Esophagus muscularis mucosa (tissue), 3 donors: ENCODE measurements at regions not wholly inside any gene's neighbourhood (a gene's known extent, or its start where the extent isn't known, plus 50 kb on each side); places are given as distances from the start of the nearest gene placed in this dataset.

Experiments
- POLR2A ChIP-seq: fragments of 450-650 bp; IDR thresholded peaks from one replicate; pipeline ENCODE4 v1.6.1; 2017; ENCODE audit warnings: antibody characterized with exemption, moderate library complexity, mild to moderate bottlenecking, low read depth
- POLR2AphosphoS5 ChIP-seq, 2 donors: sonication (generic); formaldehyde crosslinking; IDR thresholded peaks; one replicate each; pipeline ENCODE4 v1.6.1; 2017; ENCODE audit warnings: antibody characterized with exemption in 2 of 2
- TF ChIP-seq, protein P1 (sequence below), 3 experiments: fragments of 200-600 bp in 2 of 3; fragments of 450-650 bp in 1 of 3; sonication (generic) in 2 of 3; IDR thresholded peaks; one replicate each; pipeline ENCODE4 v1.5.1; 2017 to 2019; ENCODE audit warnings: antibody characterized with exemption in 3 of 3, mild to moderate bottlenecking in 2 of 3, moderate library complexity in 1 of 3

- TF ChIP-seq, protein P1, sequence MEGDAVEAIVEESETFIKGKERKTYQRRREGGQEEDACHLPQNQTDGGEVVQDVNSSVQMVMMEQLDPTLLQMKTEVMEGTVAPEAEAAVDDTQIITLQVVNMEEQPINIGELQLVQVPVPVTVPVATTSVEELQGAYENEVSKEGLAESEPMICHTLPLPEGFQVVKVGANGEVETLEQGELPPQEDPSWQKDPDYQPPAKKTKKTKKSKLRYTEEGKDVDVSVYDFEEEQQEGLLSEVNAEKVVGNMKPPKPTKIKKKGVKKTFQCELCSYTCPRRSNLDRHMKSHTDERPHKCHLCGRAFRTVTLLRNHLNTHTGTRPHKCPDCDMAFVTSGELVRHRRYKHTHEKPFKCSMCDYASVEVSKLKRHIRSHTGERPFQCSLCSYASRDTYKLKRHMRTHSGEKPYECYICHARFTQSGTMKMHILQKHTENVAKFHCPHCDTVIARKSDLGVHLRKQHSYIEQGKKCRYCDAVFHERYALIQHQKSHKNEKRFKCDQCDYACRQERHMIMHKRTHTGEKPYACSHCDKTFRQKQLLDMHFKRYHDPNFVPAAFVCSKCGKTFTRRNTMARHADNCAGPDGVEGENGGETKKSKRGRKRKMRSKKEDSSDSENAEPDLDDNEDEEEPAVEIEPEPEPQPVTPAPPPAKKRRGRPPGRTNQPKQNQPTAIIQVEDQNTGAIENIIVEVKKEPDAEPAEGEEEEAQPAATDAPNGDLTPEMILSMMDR (IDR thresholded peaks at IDR 0.05), result no peak
- TF ChIP-seq POLR2AphosphoS5 (IDR thresholded peaks at IDR 0.05) (no peak), POLR2A (no peak)
Measured at GRCh38 chr4:111208970-111209369, 586.1 kb upstream of the PITX2 start.
